HEK293 (cell line): ENCODE measurements at regions not wholly inside any gene's neighbourhood (a gene's known extent, or its start where the extent isn't known, plus 50 kb on each side); places are given as distances from the start of the nearest gene placed in this dataset.

ENCODE experiments used
- CTCF ChIA-PET: fragments of 350-600 bp; formaldehyde crosslinking; extraction: SDS; loops from one replicate; lab custom pipeline; 2021; ENCODE audit warnings: antibody characterized with exemption; lab: Yijun Ruan, JAX
- POLR2A ChIA-PET: fragments of 300-600 bp; formaldehyde crosslinking; extraction: SDS; loops from one replicate; lab custom pipeline; 2020; ENCODE audit warnings: antibody characterized with exemption, inconsistent platforms; lab: Yijun Ruan, JAX
- H3K27ac ChIP-seq: fragments of 200-500 bp; sonication (Bioruptor generic); 2 replicates; pipeline ENCODE4 v1.5.1; 2014; ENCODE audit warnings: low read depth, low read length, control low read depth, inconsistent platforms; ENCODE audit errors: extremely low read depth
- H3K36me3 ChIP-seq, 2 experiments: fragments of 200-500 bp in 1 of 2; sonication (Bioruptor generic) in 1 of 2; 1 replicate in 1 of 2; 2 replicates in 1 of 2; pipeline ENCODE4 v1.5.1; 2014 to 2017; ENCODE audit warnings: inconsistent platforms in 2 of 2, low read length in 2 of 2; ENCODE audit not compliant: control insufficient read depth in 2 of 2, insufficient read depth in 1 of 2
- H3K4me1 ChIP-seq: fragments of 200-500 bp; sonication (Bioruptor generic); 2 replicates; pipeline ENCODE4 v1.5.1; 2014; ENCODE audit warnings: mild to moderate bottlenecking, low read length, inconsistent platforms; ENCODE audit not compliant: control insufficient read depth, insufficient read depth
- H3K4me3 ChIP-seq: 2 replicates; pipeline ENCODE4 v1.5.1; 2011; ENCODE audit warnings: low read depth, mild to moderate bottlenecking, control low read depth, low read length, moderate library complexity
- H3K9me3 ChIP-seq: fragments of 200-500 bp; sonication (Bioruptor generic); 2 replicates; pipeline ENCODE4 v1.5.1; 2014; ENCODE audit warnings: low read depth, low read length, inconsistent platforms; ENCODE audit not compliant: control insufficient read depth, insufficient read depth
- EGR2 ChIP-seq: fragments of 450-650 bp; formaldehyde crosslinking; IDR thresholded peaks from 2 replicates; pipeline ENCODE4 v1.5.1; 2016; ENCODE audit warnings: low read depth, missing biosample characterization, missing genetic modification characterization
- FEZF1 ChIP-seq: fragments of 450-650 bp; formaldehyde crosslinking; IDR thresholded peaks from 2 replicates; pipeline ENCODE4 v1.5.1; 2016; ENCODE audit warnings: missing biosample characterization, missing genetic modification characterization
- MEIS1 ChIP-seq: sonication (generic); formaldehyde crosslinking; IDR thresholded peaks from 2 replicates; pipeline ENCODE4 v1.8.1; 2022; ENCODE audit warnings: missing genetic modification reagents, mild to moderate bottlenecking, borderline replicate concordance
- SP3 ChIP-seq: fragments of 450-650 bp; formaldehyde crosslinking; IDR thresholded peaks from 2 replicates; pipeline ENCODE4 v1.5.1; 2016; ENCODE audit warnings: missing biosample characterization, missing genetic modification characterization
- ZNF121 ChIP-seq: fragments of 450-650 bp; formaldehyde crosslinking; IDR thresholded peaks from 2 replicates; pipeline ENCODE4 v1.5.1; 2016; ENCODE audit warnings: missing biosample characterization, missing genetic modification characterization
- ZNF169 ChIP-seq: fragments of 450-650 bp; formaldehyde crosslinking; IDR thresholded peaks from 2 replicates; pipeline ENCODE4 v1.5.1; 2016; ENCODE audit warnings: missing biosample characterization, missing genetic modification characterization
- ZNF311 ChIP-seq: fragments of 450-650 bp; formaldehyde crosslinking; IDR thresholded peaks from 2 replicates; pipeline ENCODE4 v1.5.1; 2017; ENCODE audit warnings: missing biosample characterization, missing genetic modification characterization, borderline replicate concordance
- ZNF341 ChIP-seq: fragments of 450-650 bp; formaldehyde crosslinking; IDR thresholded peaks from 2 replicates; pipeline ENCODE4; 2016; ENCODE audit warnings: low read depth, missing biosample characterization, missing genetic modification characterization
- ZNF354C ChIP-seq: fragments of 450-650 bp; formaldehyde crosslinking; IDR thresholded peaks from 2 replicates; pipeline ENCODE4 v1.5.1; 2016; ENCODE audit warnings: missing biosample characterization, missing genetic modification characterization, low read depth, borderline replicate concordance
- ZNF473 ChIP-seq: fragments of 450-650 bp; formaldehyde crosslinking; IDR thresholded peaks from 2 replicates; pipeline ENCODE4 v1.5.1; 2017; ENCODE audit warnings: missing biosample characterization, missing genetic modification characterization
- ZNF610 ChIP-seq: fragments of 450-650 bp; formaldehyde crosslinking; IDR thresholded peaks from 2 replicates; pipeline ENCODE4 v1.5.1; 2016; ENCODE audit warnings: missing biosample characterization, missing genetic modification characterization, borderline replicate concordance
- ZNF623 ChIP-seq: fragments of 450-650 bp; formaldehyde crosslinking; IDR thresholded peaks from 2 replicates; pipeline ENCODE4 v1.5.1; 2016; ENCODE audit warnings: missing biosample characterization, missing genetic modification characterization
- ZNF830 ChIP-seq: fragments of 450-650 bp; IDR thresholded peaks from 2 replicates; pipeline ENCODE4 v1.5.0; 2018; ENCODE audit warnings: missing biosample characterization, missing genetic modification characterization, low read depth, mild to moderate bottlenecking, moderate library complexity
- ZNF843 ChIP-seq: fragments of 450-650 bp; formaldehyde crosslinking; IDR thresholded peaks from 2 replicates; pipeline ENCODE4 v1.5.1; 2016; ENCODE audit warnings: missing biosample characterization, missing genetic modification characterization
- TF ChIP-seq, protein P1 (sequence below): fragments of 450-650 bp; formaldehyde crosslinking; IDR thresholded peaks from 2 replicates; pipeline ENCODE4 v1.5.1; 2016; ENCODE audit warnings: missing biosample characterization, missing genetic modification characterization
- TF ChIP-seq, protein P2 (sequence below): fragments of 450-650 bp; formaldehyde crosslinking; IDR thresholded peaks from 2 replicates; pipeline ENCODE4 v1.5.1; 2016; ENCODE audit warnings: missing biosample characterization, missing genetic modification characterization
- TF ChIP-seq, protein P3 (sequence below): fragments of 450-650 bp; formaldehyde crosslinking; IDR thresholded peaks from 2 replicates; pipeline ENCODE4 v1.5.1; 2017; ENCODE audit warnings: missing biosample characterization, missing genetic modification characterization

DNA sequence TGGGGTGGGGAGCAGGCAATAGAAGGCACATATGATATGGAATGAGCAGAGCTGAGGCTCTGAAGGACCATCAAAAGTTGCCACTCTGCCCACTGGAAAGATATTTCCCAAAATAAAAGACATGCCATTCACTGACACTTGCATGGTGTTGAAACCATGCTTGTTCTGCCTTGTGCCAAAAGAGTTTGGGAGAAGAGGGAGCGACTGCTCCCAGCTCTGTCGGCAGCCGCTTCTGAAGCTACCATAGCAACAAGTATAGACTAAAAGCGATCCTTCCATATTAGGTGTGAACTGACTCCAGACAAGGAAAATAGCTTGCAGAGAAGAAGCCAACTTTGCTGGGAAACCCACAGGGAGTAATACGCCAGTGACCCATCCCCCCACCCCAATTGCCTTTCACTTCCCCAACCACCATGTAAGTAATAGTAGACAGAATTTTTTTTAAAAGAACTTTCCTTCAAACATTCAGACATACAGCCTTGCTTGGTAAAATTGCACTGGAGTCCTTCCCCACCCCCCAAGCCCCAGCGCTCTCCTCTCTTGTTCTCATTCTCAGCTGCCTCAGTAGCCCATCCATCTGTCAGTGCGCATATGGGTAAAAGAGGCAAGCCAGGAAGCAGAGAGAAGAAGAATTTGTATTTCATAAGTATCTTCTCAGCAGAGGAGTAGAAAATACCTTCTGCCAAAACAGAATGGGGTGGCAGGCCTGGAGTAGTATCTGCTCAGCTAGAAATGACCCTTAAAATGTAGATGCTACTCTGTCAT is 263.7 kb downstream of the OMA1 start:
- no peak for TF ChIP-seq ZNF610 (tag by site-specific recombination)
- no peaks in the 10 kb centered on the region for H3K9me3 ChIP-seq
- H3K4me3 ChIP-seq: no peak overlapping the region
- H3K4me1 ChIP-seq: peaks cover 1% of the 10 kb centered on the region; the same call in 1 of the 2 replicates
- no peak overlapping the region for H3K27ac ChIP-seq
- ChIA-PET POLR2A (interaction anchor here (0.6 kb wide), 1 partner anchor 123 kb away, joined by 3 read pairs; no protein-coding TSS in a partner anchor), CTCF (no interaction called here)
- H3K36me3 ChIP-seq: no peaks in the 10 kb centered on the region

DNA sequence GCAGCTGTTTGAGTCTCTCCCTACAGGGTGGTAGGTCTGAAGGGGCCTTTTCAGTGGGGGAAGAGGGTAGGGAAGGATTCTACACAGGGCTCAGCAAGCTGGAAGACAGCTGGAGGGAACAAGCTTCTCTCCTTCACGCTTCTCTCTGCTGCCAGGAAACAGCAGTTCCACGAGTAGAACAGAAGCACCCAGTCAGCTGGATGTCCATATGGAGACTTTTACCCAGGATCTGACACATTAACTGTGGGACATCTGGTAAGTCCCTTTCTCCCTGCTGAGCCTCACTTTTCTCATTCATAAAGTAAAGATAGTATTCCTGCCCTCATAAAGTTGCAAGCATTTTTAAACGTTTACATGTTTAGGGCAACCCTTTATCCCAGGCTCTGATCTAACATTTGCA is 280.3 kb downstream of the OMA1 start:
- Histone ChIP-seq H3K9me3 (no peaks in the 10 kb centered on the region), H3K4me1 (no peaks in the 10 kb centered on the region), H3K4me3 (no peak overlapping the region), H3K36me3 (no peaks in the 10 kb centered on the region), H3K27ac (no peak overlapping the region)
- ChIA-PET POLR2A (no interaction called here), CTCF (interaction anchor here (1.2 kb wide), 1 partner anchor 14 kb away, joined by 3 read pairs; no protein-coding TSS in a partner anchor)
- TF ChIP-seq ZNF830 (no peak), SP3 (no peak), ZNF843 (tag by site-specific recombination) (no peak), MEIS1 (CRISPR knock-in tag) (no peak), ZNF610 (tag by site-specific recombination) (no peak), ZNF354C (tag by site-specific recombination) (no peak), ZNF623 (no peak), ZNF169 (tag by site-specific recombination) (no peak), EGR2 (tag by site-specific recombination) (no peak), FEZF1 (tag by site-specific recombination) (no peak), ZNF121 (tag by site-specific recombination) (no peak)
- TF ChIP-seq, protein P1, sequence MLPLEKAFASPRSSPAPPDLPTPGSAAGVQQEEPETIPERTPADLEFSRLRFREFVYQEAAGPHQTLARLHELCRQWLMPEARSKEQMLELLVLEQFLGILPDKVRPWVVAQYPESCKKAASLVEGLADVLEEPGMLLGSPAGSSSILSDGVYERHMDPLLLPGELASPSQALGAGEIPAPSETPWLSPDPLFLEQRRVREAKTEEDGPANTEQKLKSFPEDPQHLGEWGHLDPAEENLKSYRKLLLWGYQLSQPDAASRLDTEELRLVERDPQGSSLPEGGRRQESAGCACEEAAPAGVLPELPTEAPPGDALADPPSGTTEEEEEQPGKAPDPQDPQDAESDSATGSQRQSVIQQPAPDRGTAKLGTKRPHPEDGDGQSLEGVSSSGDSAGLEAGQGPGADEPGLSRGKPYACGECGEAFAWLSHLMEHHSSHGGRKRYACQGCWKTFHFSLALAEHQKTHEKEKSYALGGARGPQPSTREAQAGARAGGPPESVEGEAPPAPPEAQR (tag by site-specific recombination): no peak
- TF ChIP-seq, protein P2, sequence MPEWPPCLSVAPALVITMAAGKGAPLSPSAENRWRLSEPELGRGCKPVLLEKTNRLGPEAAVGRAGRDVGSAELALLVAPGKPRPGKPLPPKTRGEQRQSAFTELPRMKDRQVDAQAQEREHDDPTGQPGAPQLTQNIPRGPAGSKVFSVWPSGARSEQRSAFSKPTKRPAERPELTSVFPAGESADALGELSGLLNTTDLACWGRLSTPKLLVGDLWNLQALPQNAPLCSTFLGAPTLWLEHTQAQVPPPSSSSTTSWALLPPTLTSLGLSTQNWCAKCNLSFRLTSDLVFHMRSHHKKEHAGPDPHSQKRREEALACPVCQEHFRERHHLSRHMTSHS (tag by site-specific recombination): no peak

DNA sequence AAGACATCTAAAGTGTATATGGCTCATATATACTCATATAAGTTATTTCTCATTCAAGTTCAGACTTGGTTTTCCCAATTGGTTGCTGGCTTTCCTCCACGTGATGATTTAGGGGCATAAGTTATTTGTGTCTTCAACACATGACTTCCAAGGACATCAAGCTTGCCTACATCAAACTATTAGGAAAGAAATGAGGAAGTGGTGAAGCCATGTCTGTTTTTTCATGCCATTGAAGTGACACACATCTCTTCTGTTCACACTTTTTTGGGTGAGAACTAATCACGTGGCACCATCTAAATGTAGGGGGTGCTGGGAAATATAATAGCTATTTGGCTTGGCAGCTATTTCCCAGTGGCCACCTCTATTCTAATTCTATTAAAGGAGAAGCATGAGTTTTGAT is 282.1 kb downstream of the OMA1 start:
- Histone ChIP-seq H3K36me3 (no peaks in the 10 kb centered on the region), H3K4me1 (no peaks in the 10 kb centered on the region), H3K27ac (no peak overlapping the region), H3K9me3 (no peaks in the 10 kb centered on the region), H3K4me3 (no peak overlapping the region)
- TF ChIP-seq ZNF341 (no peak), ZNF473 (tag by site-specific recombination) (no peak), ZNF311 (tag by site-specific recombination) (no peak)
- TF ChIP-seq, protein P3, sequence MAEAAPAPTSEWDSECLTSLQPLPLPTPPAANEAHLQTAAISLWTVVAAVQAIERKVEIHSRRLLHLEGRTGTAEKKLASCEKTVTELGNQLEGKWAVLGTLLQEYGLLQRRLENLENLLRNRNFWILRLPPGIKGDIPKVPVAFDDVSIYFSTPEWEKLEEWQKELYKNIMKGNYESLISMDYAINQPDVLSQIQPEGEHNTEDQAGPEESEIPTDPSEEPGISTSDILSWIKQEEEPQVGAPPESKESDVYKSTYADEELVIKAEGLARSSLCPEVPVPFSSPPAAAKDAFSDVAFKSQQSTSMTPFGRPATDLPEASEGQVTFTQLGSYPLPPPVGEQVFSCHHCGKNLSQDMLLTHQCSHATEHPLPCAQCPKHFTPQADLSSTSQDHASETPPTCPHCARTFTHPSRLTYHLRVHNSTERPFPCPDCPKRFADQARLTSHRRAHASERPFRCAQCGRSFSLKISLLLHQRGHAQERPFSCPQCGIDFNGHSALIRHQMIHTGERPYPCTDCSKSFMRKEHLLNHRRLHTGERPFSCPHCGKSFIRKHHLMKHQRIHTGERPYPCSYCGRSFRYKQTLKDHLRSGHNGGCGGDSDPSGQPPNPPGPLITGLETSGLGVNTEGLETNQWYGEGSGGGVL (tag by site-specific recombination): no peak
- ChIA-PET POLR2A (no interaction called here), CTCF (no interaction called here)
